HCT116 (cell line): ENCODE measurements at regions not wholly inside any gene's neighbourhood (a gene's known extent, or its start where the extent isn't known, plus 50 kb on each side); places are given as distances from the start of the nearest gene placed in this dataset.

Experiments used
- ATAC-seq: fragments of 200-7000 bp; cut with Tn5 transposase; 2 replicates; pipeline ENCODE4 v1.9.1; 2020; ENCODE audit warnings: mild to moderate bottlenecking, moderate library complexity
- BruUV-seq: library from RNA; stranded (reverse); fragments of 400-500 nt; replicated peaks from 2 replicates; lab custom pipeline; 2021; lab: Mats Ljungman, UMichigan
- CTCF ChIA-PET: fragments of 300-600 bp; sonication (Branson Sonifier 250); formaldehyde crosslinking; loops from one replicate; lab custom pipeline; 2021; ENCODE audit warnings: antibody characterized with exemption; lab: Charles Lee
- POLR2A ChIA-PET: fragments of 300-600, 350-600 bp; sonication (Branson Sonifier 250); formaldehyde crosslinking; loops from one replicate; lab custom pipeline; 2021; ENCODE audit warnings: antibody characterized with exemption; lab: Charles Lee
- RAD21 ChIA-PET, 2 experiments: fragments of 300-600 bp; sonication (Branson Sonifier 250); formaldehyde crosslinking; loops; one replicate each; lab custom pipeline; 2023; ENCODE audit warnings: low total read pairs in 2 of 2; ENCODE audit not compliant: uncharacterized antibody in 2 of 2, unreplicated experiment in 2 of 2, low non-redundant PET in 1 of 2; lab: Charles Lee
- DNase-seq: peaks from one replicate; pipeline ENCODE4 v3.0.0-alpha.2; 2010; ENCODE audit warnings: low read depth, low spot score
- H2AFZ ChIP-seq: fragments of 200-600 bp; shearing (Covaris generic), sonication (generic); 2 replicates; pipeline ENCODE4 v1.6.1; 2017; ENCODE audit warnings: low read depth, mixed run types, mixed read lengths, antibody characterized with exemption, low read length; ENCODE audit not compliant: poor library complexity, severe bottlenecking
- H3K27ac ChIP-seq: 2 replicates; pipeline ENCODE4 v1.5.1; 2012; ENCODE audit warnings: low read depth, low read length
- H3K27me3 ChIP-seq: fragments of 200-600 bp; sonication (generic); 2 replicates; pipeline ENCODE4 v1.6.1; 2016; ENCODE audit warnings: mixed run types, low read length, mixed read lengths; ENCODE audit not compliant: insufficient read depth
- H3K36me3 ChIP-seq, 2 experiments: fragments of 200-500 bp in 1 of 2; fragments of 200-600 bp in 1 of 2; sonication (Bioruptor generic) in 1 of 2; sonication (generic) in 1 of 2; 2 replicates each; pipeline versions ENCODE4 v1.5.1 to v1.6.1; 2014 to 2016; ENCODE audit warnings: low read length in 2 of 2, inconsistent platforms in 1 of 2, mixed read lengths in 1 of 2, mixed run types in 1 of 2; ENCODE audit not compliant: insufficient read depth in 2 of 2, control insufficient read depth in 1 of 2
- H3K4me1 ChIP-seq, 2 experiments: fragments of 200-600 bp in 1 of 2; sonication (generic) in 1 of 2; 2 replicates each; pipeline versions ENCODE4 v1.5.1 to v1.6.1; 2012 to 2017; ENCODE audit warnings: low read length in 2 of 2, inconsistent platforms in 1 of 2, mild to moderate bottlenecking in 1 of 2, mixed read lengths in 1 of 2, mixed run types in 1 of 2, moderate library complexity in 1 of 2; ENCODE audit not compliant: insufficient read depth in 2 of 2, control insufficient read depth in 1 of 2
- H3K4me2 ChIP-seq: fragments of 200-600 bp; sonication (generic); 2 replicates; pipeline ENCODE4 v1.6.1; 2017; ENCODE audit warnings: mixed run types, low read length, mixed read lengths
- H3K4me3 ChIP-seq, 2 experiments: fragments of 200-600 bp in 1 of 2; sonication (generic) in 1 of 2; replicated peaks in 1 of 2; 2 replicates each; pipeline ENCODE4 v1.5.1; 2011 to 2016; ENCODE audit warnings: low read length in 2 of 2, control low read depth in 1 of 2, low read depth in 1 of 2, mild to moderate bottlenecking in 1 of 2, mixed read lengths in 1 of 2, mixed run types in 1 of 2
- H3K79me2 ChIP-seq: fragments of 200-600 bp; sonication (generic); 2 replicates; pipeline ENCODE4 v1.6.1; 2017; ENCODE audit warnings: mild to moderate bottlenecking, mixed run types, low read length, moderate library complexity, mixed read lengths; ENCODE audit not compliant: insufficient read depth
- H3K9ac ChIP-seq: fragments of 200-600 bp; sonication (generic); 2 replicates; pipeline ENCODE4 v1.6.1; 2016; ENCODE audit warnings: low read length, mixed read lengths
- H3K9me2 ChIP-seq: fragments of 200-600 bp; sonication (generic), shearing (Covaris generic); 2 replicates; pipeline ENCODE4 v1.6.1; 2017; ENCODE audit warnings: mixed run types, mild to moderate bottlenecking, moderate library complexity; ENCODE audit not compliant: insufficient read depth
- H3K9me3 ChIP-seq, 2 experiments: fragments of 200-500 bp in 1 of 2; fragments of 200-600 bp in 1 of 2; sonication (Bioruptor generic) in 1 of 2; sonication (generic) in 1 of 2; 2 replicates each; pipeline ENCODE4 v1.6.1; 2014 to 2017; ENCODE audit warnings: low read length in 2 of 2, mixed read lengths in 2 of 2, inconsistent platforms in 1 of 2, low read depth in 1 of 2, mild to moderate bottlenecking in 1 of 2, mixed run types in 1 of 2, moderate library complexity in 1 of 2; ENCODE audit not compliant: control insufficient read depth in 1 of 2, insufficient read depth in 1 of 2
- H4K20me1 ChIP-seq: fragments of 200-600 bp; sonication (generic), shearing (Covaris generic); 2 replicates; pipeline ENCODE4 v1.6.1; 2017; ENCODE audit warnings: mixed run types, mild to moderate bottlenecking, moderate library complexity; ENCODE audit not compliant: insufficient read depth
- CBX3 ChIP-seq: IDR thresholded peaks from 2 replicates; pipeline ENCODE4 v1.6.1; 2012; ENCODE audit warnings: low read depth
- CTCF ChIP-seq, 3 experiments: fragments of 200-600 bp in 1 of 3; sonication (generic) in 1 of 3; IDR thresholded peaks in 2 of 3; conservative IDR thresholded peaks in 1 of 3; 2 replicates each; pipeline ENCODE4 v1.5.1; 2012 to 2017; ENCODE audit warnings: low read depth in 2 of 3, low read length in 2 of 3, antibody characterized with exemption in 1 of 3, borderline replicate concordance in 1 of 3, control low read depth in 1 of 3, mild to moderate bottlenecking in 1 of 3, mixed read lengths in 1 of 3, mixed run types in 1 of 3, moderate library complexity in 1 of 3; ENCODE audit not compliant: insufficient read depth in 1 of 3
- EGR1 ChIP-seq: IDR thresholded peaks from 2 replicates; pipeline ENCODE4 v1.6.1; 2012; ENCODE audit warnings: low read depth
- ELF1 ChIP-seq: IDR thresholded peaks from 2 replicates; pipeline ENCODE4 v1.6.1; 2012; ENCODE audit warnings: low read depth, borderline replicate concordance
- EZH2 ChIP-seq: fragments of 200-600 bp; sonication (generic); IDR thresholded peaks from 2 replicates; pipeline ENCODE4 v1.6.1; 2017; ENCODE audit warnings: antibody characterized with exemption, mixed run types
- FOSL1 ChIP-seq: IDR thresholded peaks from 2 replicates; pipeline ENCODE4 v1.6.1; 2012; ENCODE audit warnings: low read depth
- JUND ChIP-seq: IDR thresholded peaks from 2 replicates; pipeline ENCODE4 v1.6.1; 2012
- POLR2A ChIP-seq: IDR thresholded peaks from 2 replicates; pipeline ENCODE4 v1.7.0; 2011; ENCODE audit warnings: borderline replicate concordance; ENCODE audit not compliant: insufficient read depth, insufficient read length; ENCODE audit errors: extremely low read depth
- POLR2AphosphoS5 ChIP-seq: IDR thresholded peaks from 2 replicates; pipeline ENCODE4 v1.6.1; 2011; ENCODE audit warnings: mild to moderate bottlenecking, low read depth, low read length, moderate library complexity
- RAD21 ChIP-seq: IDR thresholded peaks from 2 replicates; pipeline ENCODE4 v1.6.1; 2012; ENCODE audit warnings: low read depth, mild to moderate bottlenecking
- SP1 ChIP-seq: IDR thresholded peaks from 2 replicates; pipeline ENCODE4 v1.6.1; 2012; ENCODE audit warnings: low read depth
- SRF ChIP-seq: IDR thresholded peaks from 2 replicates; pipeline ENCODE4 v1.6.1; 2012; ENCODE audit warnings: low read depth
- TCF7L2 ChIP-seq: IDR thresholded peaks from 2 replicates; pipeline ENCODE4 v1.7.0; 2011; ENCODE audit warnings: borderline replicate concordance, inconsistent platforms; ENCODE audit not compliant: insufficient read depth, insufficient read length; ENCODE audit errors: extremely low read depth
- YY1 ChIP-seq: IDR thresholded peaks from 2 replicates; pipeline ENCODE4 v1.6.1; 2011; ENCODE audit warnings: low read length, low read depth, moderate library complexity, mild to moderate bottlenecking; ENCODE audit not compliant: insufficient replicate concordance; ENCODE audit errors: extremely low read depth
- ZNF274 ChIP-seq: fragments of 200-500 bp; sonication (Bioruptor generic); IDR thresholded peaks from 2 replicates; pipeline ENCODE4 v1.6.1; 2014; ENCODE audit warnings: mild to moderate bottlenecking, low read depth, low read length, inconsistent platforms
- intact Hi-C: fragments of 100-400 bp; cut with micrococcal nuclease; formaldehyde crosslinking; loops from 2 replicates; pipeline ENCODE4 v1.10.0; 2022
- TF ChIP-seq, protein P1 (sequence below): IDR thresholded peaks from 2 replicates; pipeline ENCODE4 v1.6.1; 2011; ENCODE audit warnings: mild to moderate bottlenecking, low read length, moderate library complexity; ENCODE audit not compliant: insufficient replicate concordance; ENCODE audit errors: extremely low read depth
- TF ChIP-seq, protein P2 (sequence below): IDR thresholded peaks from 2 replicates; pipeline ENCODE4 v1.6.1; 2012

GRCh38 chr3:73314151-73314951 lies 252.9 kb downstream of the EBLN2 start:
- Histone ChIP-seq H3K4me2 (no peak overlapping the region), H4K20me1 (no peaks in the 10 kb centered on the region), H3K9ac (no peak overlapping the region), H2AFZ (no peak overlapping the region), H3K9me2 (no peaks in the 10 kb centered on the region), H3K27ac (no peak overlapping the region), H3K27me3 (peaks cover 5% of the 10 kb centered on the region; the same call in 1 of the 2 replicates), H3K4me1 (no peaks in the 10 kb centered on the region), H3K9me3 (no peaks in the 10 kb centered on the region), H3K4me3 (no peak overlapping the region), H3K79me2 (no peaks in the 10 kb centered on the region), H3K36me3 (no peaks in the 10 kb centered on the region)
- BruUV-seq: no TSS peak
- TF ChIP-seq CBX3 (no peak), ELF1 (no peak), POLR2AphosphoS5 (no peak), SP1 (no peak)
- TF ChIP-seq, protein P1, sequence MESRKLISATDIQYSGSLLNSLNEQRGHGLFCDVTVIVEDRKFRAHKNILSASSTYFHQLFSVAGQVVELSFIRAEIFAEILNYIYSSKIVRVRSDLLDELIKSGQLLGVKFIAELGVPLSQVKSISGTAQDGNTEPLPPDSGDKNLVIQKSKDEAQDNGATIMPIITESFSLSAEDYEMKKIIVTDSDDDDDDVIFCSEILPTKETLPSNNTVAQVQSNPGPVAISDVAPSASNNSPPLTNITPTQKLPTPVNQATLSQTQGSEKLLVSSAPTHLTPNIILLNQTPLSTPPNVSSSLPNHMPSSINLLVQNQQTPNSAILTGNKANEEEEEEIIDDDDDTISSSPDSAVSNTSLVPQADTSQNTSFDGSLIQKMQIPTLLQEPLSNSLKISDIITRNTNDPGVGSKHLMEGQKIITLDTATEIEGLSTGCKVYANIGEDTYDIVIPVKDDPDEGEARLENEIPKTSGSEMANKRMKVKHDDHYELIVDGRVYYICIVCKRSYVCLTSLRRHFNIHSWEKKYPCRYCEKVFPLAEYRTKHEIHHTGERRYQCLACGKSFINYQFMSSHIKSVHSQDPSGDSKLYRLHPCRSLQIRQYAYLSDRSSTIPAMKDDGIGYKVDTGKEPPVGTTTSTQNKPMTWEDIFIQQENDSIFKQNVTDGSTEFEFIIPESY: no peak
- CTCF ChIA-PET: no interaction called here
- no peak for DNase-seq
- intact Hi-C loops: no loop called here
- ATAC-seq: no peak
- POLR2A ChIA-PET: interaction anchor here (0.8 kb wide), 1 partner anchor 11 kb away, joined by 6 read pairs; no protein-coding TSS in a partner anchor
- RAD21 ChIA-PET: no interaction called here

DNA sequence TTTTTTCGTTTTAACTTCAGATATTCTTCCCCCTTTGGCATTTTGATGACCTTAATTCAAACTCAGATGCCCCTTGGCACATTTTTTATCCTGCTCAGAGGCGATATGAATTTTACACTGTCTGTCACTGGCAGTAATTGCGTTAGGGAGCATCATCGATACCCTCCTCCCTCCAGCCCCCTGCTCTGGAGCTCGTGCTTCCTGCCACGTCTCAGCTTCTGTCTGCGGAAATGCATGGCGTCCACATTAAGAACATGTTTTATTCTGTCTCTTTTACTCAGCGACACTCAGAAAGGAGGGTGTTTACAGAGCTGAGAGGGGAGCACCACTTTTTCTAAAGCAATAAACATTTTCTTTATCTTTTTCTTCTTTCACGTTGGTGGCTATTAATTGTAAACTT lies 254.2 kb downstream of the EBLN2 start:
- no peak overlapping the region for H3K27ac ChIP-seq
- no peak overlapping the region for H3K4me3 ChIP-seq
- ChIA-PET RAD21 (no interaction called here), POLR2A (no interaction called here), CTCF (no interaction called here)
- H3K4me2 ChIP-seq: no peak overlapping the region
- DNase-seq (no peak), ATAC-seq (no peak)
- no peak overlapping the region for H2AFZ ChIP-seq
- intact Hi-C loops: no loop called here
- BruUV-seq: no TSS peak
- H3K9me3 ChIP-seq: no peaks in the 10 kb centered on the region
- no peaks in the 10 kb centered on the region for H3K79me2 ChIP-seq
- H3K9ac ChIP-seq: no peak overlapping the region
- H3K27me3 ChIP-seq: peaks cover 5% of the 10 kb centered on the region; the same call in 1 of the 2 replicates
- no peaks in the 10 kb centered on the region for H3K4me1 ChIP-seq
- H4K20me1 ChIP-seq: no peaks in the 10 kb centered on the region
- H3K9me2 ChIP-seq: no peaks in the 10 kb centered on the region
- H3K36me3 ChIP-seq: no peaks in the 10 kb centered on the region
- TF ChIP-seq FOSL1: no peak
- TF ChIP-seq ZNF274: no peak
- no peak for TF ChIP-seq EZH2
- no peak for TF ChIP-seq SRF
- no peak for TF ChIP-seq TCF7L2
- TF ChIP-seq POLR2A: no peak
- TF ChIP-seq SP1: no peak
- no peak for TF ChIP-seq RAD21
- TF ChIP-seq JUND: no peak
- TF ChIP-seq CBX3: no peak
- no peak for TF ChIP-seq EGR1
- no peak for TF ChIP-seq CTCF (IDR thresholded peaks at IDR 0.05 in 2 of 3, conservative IDR thresholded peaks at IDR 0.05 in 1 of 3; ENCODE audit: borderline replicate concordance in 1 of 3, insufficient read depth in 1 of 3, low read depth in 2 of 3, low read length in 2 of 3)
- TF ChIP-seq YY1: no peak
- TF ChIP-seq, protein P2, sequence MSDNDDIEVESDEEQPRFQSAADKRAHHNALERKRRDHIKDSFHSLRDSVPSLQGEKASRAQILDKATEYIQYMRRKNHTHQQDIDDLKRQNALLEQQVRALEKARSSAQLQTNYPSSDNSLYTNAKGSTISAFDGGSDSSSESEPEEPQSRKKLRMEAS: no peak
